Neural crest cell (in vitro differentiated cells): ENCODE measurements at regions not wholly inside any gene's neighbourhood (a gene's known extent, or its start where the extent isn't known, plus 50 kb on each side); places are given as distances from the start of the nearest gene placed in this dataset.

Experiments used
- DNase-seq: peaks from one replicate; pipeline ENCODE4 v3.0.0; 2021; ENCODE audit warnings: low read depth, mixed read lengths, low spot score
- H3K27ac Mint-ChIP-seq: one replicate; pipeline ENCODE4 v1.8.0; 2021; ENCODE audit warnings: mild to moderate bottlenecking, mixed read lengths; ENCODE audit not compliant: unreplicated experiment
- H3K27me3 Mint-ChIP-seq: 2 replicates; pipeline ENCODE4 v1.8.0; 2021; ENCODE audit warnings: low read depth, mild to moderate bottlenecking, mixed read lengths
- H3K36me3 Mint-ChIP-seq: 2 replicates; pipeline ENCODE4 v1.8.0; 2021; ENCODE audit warnings: low read depth, mild to moderate bottlenecking, mixed read lengths
- H3K4me1 Mint-ChIP-seq: 2 replicates; pipeline ENCODE4 v1.8.0; 2021; ENCODE audit warnings: mixed read lengths
- H3K4me3 Mint-ChIP-seq: one replicate; pipeline ENCODE4 v1.8.0; 2021; ENCODE audit warnings: mild to moderate bottlenecking, mixed read lengths
- H3K9me3 Mint-ChIP-seq: 2 replicates; pipeline ENCODE4 v1.8.0; 2021; ENCODE audit warnings: mixed read lengths
- CTCF ChIP-seq: fragments of 200-600 bp; sonication (generic); conservative IDR thresholded peaks from 2 replicates; pipeline ENCODE4 v1.5.0; 2021; ENCODE audit warnings: antibody characterized with exemption, mild to moderate bottlenecking

- TF ChIP-seq CTCF = no peak
- Mint-ChIP-seq H3K36me3 (peaks cover 12% of the 10 kb centered on the region), H3K4me1 (peaks cover 49% of the 10 kb centered on the region), H3K9me3 (peaks cover 7% of the 10 kb centered on the region), H3K4me3 (peak overlapping the region; percentile 90), H3K27me3 (no peaks in the 10 kb centered on the region), H3K27ac (peak overlapping the region; percentile 90)
- no peak for DNase-seq
Observed at GRCh38 chr21:16193496-16194094, 463.8 kb downstream of the USP25 start.

- H3K4me1 Mint-ChIP-seq = peaks cover 56% of the 10 kb centered on the region
- H3K4me3 Mint-ChIP-seq = peak overlapping the region; percentile 90
- H3K9me3 Mint-ChIP-seq = peaks cover 12% of the 10 kb centered on the region
- peak; percentile 22 for DNase-seq
- H3K36me3 Mint-ChIP-seq = peaks cover 19% of the 10 kb centered on the region
- TF ChIP-seq CTCF = no peak
- H3K27ac Mint-ChIP-seq = peak overlapping the region; percentile 90
- no peaks in the 10 kb centered on the region for H3K27me3 Mint-ChIP-seq
Observed at GRCh38 chr21:16194095-16194787, 464.5 kb downstream of the USP25 start.

GRCh38 chr21:16194788-16195537 is 465.2 kb downstream of the USP25 start:
- Mint-ChIP-seq H3K9me3 (peaks cover 17% of the 10 kb centered on the region), H3K27ac (peak overlapping the region; percentile 90), H3K4me3 (peak overlapping the region; percentile 90), H3K4me1 (peaks cover 58% of the 10 kb centered on the region), H3K36me3 (peaks cover 26% of the 10 kb centered on the region), H3K27me3 (no peaks in the 10 kb centered on the region)
- DNase-seq = peak; percentile 16
- TF ChIP-seq CTCF = no peak

- Mint-ChIP-seq H3K4me1 (peaks cover 58% of the 10 kb centered on the region), H3K27ac (peak overlapping the region; percentile 90), H3K27me3 (no peaks in the 10 kb centered on the region), H3K36me3 (peaks cover 29% of the 10 kb centered on the region), H3K9me3 (peaks cover 17% of the 10 kb centered on the region), H3K4me3 (peak overlapping the region; percentile 90)
- no peak for TF ChIP-seq CTCF
- no peak for DNase-seq
Observed at GRCh38 chr21:16195538-16195910, 465.7 kb downstream of the USP25 start.

- no peak for DNase-seq
- Mint-ChIP-seq H3K4me3 (peak overlapping the region; percentile 90), H3K9me3 (peaks cover 13% of the 10 kb centered on the region), H3K27me3 (no peaks in the 10 kb centered on the region), H3K27ac (peak overlapping the region; percentile 92), H3K4me1 (peaks cover 58% of the 10 kb centered on the region), H3K36me3 (peaks cover 29% of the 10 kb centered on the region)
- TF ChIP-seq CTCF = no peak
Observed at GRCh38 chr21:16196001-16196400, 466.2 kb downstream of the USP25 start.
